ENCODE measurements at regions not wholly inside any gene's neighbourhood (a gene's known extent, or its start where the extent isn't known, plus 50 kb on each side); places are given as distances from the start of the nearest gene placed in this dataset.

DNA sequence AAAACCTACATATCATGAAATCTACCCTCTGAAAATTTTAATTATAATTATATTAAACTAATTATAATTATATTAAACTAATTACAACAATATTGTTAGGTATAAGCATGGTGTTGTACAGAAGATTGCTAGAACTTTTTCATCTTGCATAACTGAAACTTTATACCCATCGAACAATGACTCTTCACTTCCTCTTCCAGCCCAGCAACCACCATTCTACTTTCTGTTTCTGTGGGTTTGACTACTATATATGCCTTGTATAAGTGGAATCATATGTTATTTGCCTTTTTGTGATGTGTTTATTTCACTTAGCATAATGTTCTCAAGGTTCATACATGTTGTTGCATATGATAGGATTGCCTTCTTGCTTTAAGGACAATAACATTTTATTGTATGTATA is 274.2 kb upstream of the CCNH start:
- Histone ChIP-seq H3K9ac (ENCODE audit: insufficient read depth in 1 of 2, low read depth in 2 of 2, low read length in 2 of 2) (no peak overlapping the region), H3K9me3 (replicated peaks; ENCODE audit: control insufficient read depth, insufficient read depth, low read depth, low read length) (no peaks in the 10 kb centered on the region), H3K27ac (ENCODE audit: extremely low read depth, low read depth, low read length) (no peak overlapping the region), H3K9me1 (ENCODE audit: control insufficient read depth, insufficient read depth, low read length) (no peaks in the 10 kb centered on the region), H3K36me3 (ENCODE audit: control insufficient read depth, insufficient read depth, low read length) (no peaks in the 10 kb centered on the region), H3K27me3 (ENCODE audit: control insufficient read depth in 2 of 2, insufficient read depth in 2 of 2, low read length in 2 of 2) (no peaks in the 10 kb centered on the region), H3K4me2 (ENCODE audit: insufficient read depth, low read length) (no peak overlapping the region), H2AFZ (ENCODE audit: low read depth, low read length) (no peak overlapping the region), H3K4me3 (no peak overlapping the region), H3K79me2 (ENCODE audit: control insufficient read depth, insufficient read depth, low read length) (no peaks in the 10 kb centered on the region), H3K4me1 (replicated peaks in 1 of 2; ENCODE audit: control insufficient read depth in 2 of 2, insufficient read depth in 2 of 2, low read length in 2 of 2) (no peaks in the 10 kb centered on the region), H4K20me1 (replicated peaks; ENCODE audit: control insufficient read depth, insufficient read depth, low read length) (no peaks in the 10 kb centered on the region)
- DNase-seq (ENCODE audit: extremely low read depth in 1 of 4, low spot score in 3 of 4), result no peak
- intact Hi-C loops (cut with micrococcal nuclease), result no loop called here
- no TSS peak for BruUV-seq (replicated peaks)
- CTCF ChIA-PET (ENCODE audit: low intra/inter-chr PET ratio), result no interaction called here
- WGBS (ENCODE audit: insufficient coverage, low coverage, missing lambda C conversion rate), result 0% methylated on average over 1 of the region's 1 CpG
- POLR2A ChIA-PET, result no interaction called here
- in situ Hi-C loops (cut with MboI), result no loop called here
- no peak for FAIRE-seq
- ATAC-seq, result no peak
- TF ChIP-seq, protein P1, sequence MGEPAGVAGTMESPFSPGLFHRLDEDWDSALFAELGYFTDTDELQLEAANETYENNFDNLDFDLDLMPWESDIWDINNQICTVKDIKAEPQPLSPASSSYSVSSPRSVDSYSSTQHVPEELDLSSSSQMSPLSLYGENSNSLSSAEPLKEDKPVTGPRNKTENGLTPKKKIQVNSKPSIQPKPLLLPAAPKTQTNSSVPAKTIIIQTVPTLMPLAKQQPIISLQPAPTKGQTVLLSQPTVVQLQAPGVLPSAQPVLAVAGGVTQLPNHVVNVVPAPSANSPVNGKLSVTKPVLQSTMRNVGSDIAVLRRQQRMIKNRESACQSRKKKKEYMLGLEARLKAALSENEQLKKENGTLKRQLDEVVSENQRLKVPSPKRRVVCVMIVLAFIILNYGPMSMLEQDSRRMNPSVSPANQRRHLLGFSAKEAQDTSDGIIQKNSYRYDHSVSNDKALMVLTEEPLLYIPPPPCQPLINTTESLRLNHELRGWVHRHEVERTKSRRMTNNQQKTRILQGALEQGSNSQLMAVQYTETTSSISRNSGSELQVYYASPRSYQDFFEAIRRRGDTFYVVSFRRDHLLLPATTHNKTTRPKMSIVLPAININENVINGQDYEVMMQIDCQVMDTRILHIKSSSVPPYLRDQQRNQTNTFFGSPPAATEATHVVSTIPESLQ (CRISPR knock-in tag; IDR thresholded peaks at IDR 0.05), result no peak
- TF ChIP-seq, protein P2, sequence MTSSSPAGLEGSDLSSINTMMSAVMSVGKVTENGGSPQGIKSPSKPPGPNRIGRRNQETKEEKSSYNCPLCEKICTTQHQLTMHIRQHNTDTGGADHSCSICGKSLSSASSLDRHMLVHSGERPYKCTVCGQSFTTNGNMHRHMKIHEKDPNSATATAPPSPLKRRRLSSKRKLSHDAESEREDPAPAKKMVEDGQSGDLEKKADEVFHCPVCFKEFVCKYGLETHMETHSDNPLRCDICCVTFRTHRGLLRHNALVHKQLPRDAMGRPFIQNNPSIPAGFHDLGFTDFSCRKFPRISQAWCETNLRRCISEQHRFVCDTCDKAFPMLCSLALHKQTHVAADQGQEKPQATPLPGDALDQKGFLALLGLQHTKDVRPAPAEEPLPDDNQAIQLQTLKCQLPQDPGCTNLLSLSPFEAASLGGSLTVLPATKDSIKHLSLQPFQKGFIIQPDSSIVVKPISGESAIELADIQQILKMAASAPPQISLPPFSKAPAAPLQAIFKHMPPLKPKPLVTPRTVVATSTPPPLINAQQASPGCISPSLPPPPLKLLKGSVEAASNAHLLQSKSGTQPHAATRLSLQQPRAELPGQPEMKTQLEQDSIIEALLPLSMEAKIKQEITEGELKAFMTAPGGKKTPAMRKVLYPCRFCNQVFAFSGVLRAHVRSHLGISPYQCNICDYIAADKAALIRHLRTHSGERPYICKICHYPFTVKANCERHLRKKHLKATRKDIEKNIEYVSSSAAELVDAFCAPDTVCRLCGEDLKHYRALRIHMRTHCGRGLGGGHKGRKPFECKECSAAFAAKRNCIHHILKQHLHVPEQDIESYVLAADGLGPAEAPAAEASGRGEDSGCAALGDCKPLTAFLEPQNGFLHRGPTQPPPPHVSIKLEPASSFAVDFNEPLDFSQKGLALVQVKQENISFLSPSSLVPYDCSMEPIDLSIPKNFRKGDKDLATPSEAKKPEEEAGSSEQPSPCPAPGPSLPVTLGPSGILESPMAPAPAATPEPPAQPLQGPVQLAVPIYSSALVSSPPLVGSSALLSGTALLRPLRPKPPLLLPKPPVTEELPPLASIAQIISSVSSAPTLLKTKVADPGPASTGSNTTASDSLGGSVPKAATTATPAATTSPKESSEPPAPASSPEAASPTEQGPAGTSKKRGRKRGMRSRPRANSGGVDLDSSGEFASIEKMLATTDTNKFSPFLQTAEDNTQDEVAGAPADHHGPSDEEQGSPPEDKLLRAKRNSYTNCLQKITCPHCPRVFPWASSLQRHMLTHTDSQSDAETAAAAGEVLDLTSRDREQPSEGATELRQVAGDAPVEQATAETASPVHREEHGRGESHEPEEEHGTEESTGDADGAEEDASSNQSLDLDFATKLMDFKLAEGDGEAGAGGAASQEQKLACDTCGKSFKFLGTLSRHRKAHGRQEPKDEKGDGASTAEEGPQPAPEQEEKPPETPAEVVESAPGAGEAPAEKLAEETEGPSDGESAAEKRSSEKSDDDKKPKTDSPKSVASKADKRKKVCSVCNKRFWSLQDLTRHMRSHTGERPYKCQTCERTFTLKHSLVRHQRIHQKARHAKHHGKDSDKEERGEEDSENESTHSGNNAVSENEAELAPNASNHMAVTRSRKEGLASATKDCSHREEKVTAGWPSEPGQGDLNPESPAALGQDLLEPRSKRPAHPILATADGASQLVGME (CRISPR knock-in tag; IDR thresholded peaks at IDR 0.05), result no peak
- no peak for TF ChIP-seq GTF2F1 (IDR thresholded peaks at IDR 0.05; ENCODE audit: low read depth, low read length)
- TF ChIP-seq ZBTB33 (CRISPR knock-in tag; IDR thresholded peaks at IDR 0.05), result no peak
- TF ChIP-seq ZBTB5 (IDR thresholded peaks at IDR 0.05), result no peak
- TF ChIP-seq MLX (CRISPR knock-in tag; conservative IDR thresholded peaks at IDR 0.05), result no peak
- TF ChIP-seq SAP30 (IDR thresholded peaks at IDR 0.05; ENCODE audit: borderline replicate concordance, insufficient read depth, low read depth, low read length, poor library complexity, severe bottlenecking), result no peak
- no peak for TF ChIP-seq SIN3B (IDR thresholded peaks at IDR 0.05; ENCODE audit: low read depth)
- no peak for TF ChIP-seq GATA2 (CRISPR knock-in tag; IDR thresholded peaks at IDR 0.05)
- no peak for TF ChIP-seq KAT7 (CRISPR knock-in tag; IDR thresholded peaks at IDR 0.05; ENCODE audit: borderline replicate concordance)

Measured in K562 (cell line).